ENCODE measurements at regions not wholly inside any gene's neighbourhood (a gene's known extent, or its start where the extent isn't known, plus 50 kb on each side); places are given as distances from the start of the nearest gene placed in this dataset.

DNA sequence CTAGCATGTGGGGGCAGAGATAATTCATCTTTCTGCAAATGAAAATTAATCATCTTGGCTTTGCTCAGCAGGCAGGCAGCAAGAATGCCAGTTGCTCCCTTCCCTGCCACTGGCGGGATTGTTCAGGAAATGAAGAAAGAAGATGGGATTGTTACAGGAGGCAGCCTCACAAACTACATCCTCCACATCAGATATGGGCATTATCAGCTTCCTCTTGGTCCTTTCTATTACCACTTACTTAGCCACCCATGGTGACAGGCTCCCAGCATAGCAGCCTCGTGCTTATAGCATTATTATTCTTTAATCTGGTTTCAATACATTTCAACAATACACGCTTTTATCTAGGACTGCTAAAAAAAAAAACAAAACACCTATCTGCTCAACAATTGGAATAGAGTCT is 461.6 kb upstream of the ISX start:
- TF ChIP-seq TAF1 (CRISPR knock-in tag; IDR thresholded peaks at IDR 0.05) (no peak), CHCHD3 (CRISPR knock-in tag; IDR thresholded peaks at IDR 0.05) (no peak), FIP1L1 (IDR thresholded peaks at IDR 0.05; ENCODE audit: borderline replicate concordance, insufficient read depth, low read depth, low read length) (no peak), ZNF792 (CRISPR knock-in tag; IDR thresholded peaks at IDR 0.05) (no peak), SMC3 (IDR thresholded peaks at IDR 0.05; ENCODE audit: low read length) (no peak), ZNF12 (CRISPR knock-in tag; IDR thresholded peaks at IDR 0.05) (no peak)
- TF ChIP-seq, protein P1, sequence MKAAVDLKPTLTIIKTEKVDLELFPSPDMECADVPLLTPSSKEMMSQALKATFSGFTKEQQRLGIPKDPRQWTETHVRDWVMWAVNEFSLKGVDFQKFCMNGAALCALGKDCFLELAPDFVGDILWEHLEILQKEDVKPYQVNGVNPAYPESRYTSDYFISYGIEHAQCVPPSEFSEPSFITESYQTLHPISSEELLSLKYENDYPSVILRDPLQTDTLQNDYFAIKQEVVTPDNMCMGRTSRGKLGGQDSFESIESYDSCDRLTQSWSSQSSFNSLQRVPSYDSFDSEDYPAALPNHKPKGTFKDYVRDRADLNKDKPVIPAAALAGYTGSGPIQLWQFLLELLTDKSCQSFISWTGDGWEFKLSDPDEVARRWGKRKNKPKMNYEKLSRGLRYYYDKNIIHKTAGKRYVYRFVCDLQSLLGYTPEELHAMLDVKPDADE (CRISPR knock-in tag; IDR thresholded peaks at IDR 0.05), result no peak

Data from HepG2 (cell line).